ENCODE measurements at regions not wholly inside any gene's neighbourhood (a gene's known extent, or its start where the extent isn't known, plus 50 kb on each side); places are given as distances from the start of the nearest gene placed in this dataset.

GRCh38 chr10:117925369-117925768 is 121.4 kb downstream of the RAB11FIP2 start:
- TF ChIP-seq ZNF274 (IDR thresholded peaks at IDR 0.05; ENCODE audit: low read length), result no peak
- TF ChIP-seq ZNF274 (tag by site-specific recombination; IDR thresholded peaks at IDR 0.05; ENCODE audit: borderline replicate concordance), result no peak
- TF ChIP-seq ZNF23 (tag by site-specific recombination; IDR thresholded peaks at IDR 0.05; ENCODE audit: borderline replicate concordance), result no peak
- no peak for TF ChIP-seq CTCF (tag by site-specific recombination; IDR thresholded peaks at IDR 0.05)
- no peak for TF ChIP-seq ZNF404 (tag by site-specific recombination; IDR thresholded peaks at IDR 0.05)
- no peak for TF ChIP-seq REST (tag by site-specific recombination; IDR thresholded peaks at IDR 0.05)
- no peak for TF ChIP-seq ZNF670 (tag by site-specific recombination; IDR thresholded peaks at IDR 0.05; ENCODE audit: low read depth)
- TF ChIP-seq PRDM6 (tag by site-specific recombination; IDR thresholded peaks at IDR 0.05), result no peak
- no peak for TF ChIP-seq ZNF843 (tag by site-specific recombination; IDR thresholded peaks at IDR 0.05)
- no peak for TF ChIP-seq ZNF214 (tag by site-specific recombination; IDR thresholded peaks at IDR 0.05; ENCODE audit: borderline replicate concordance)
- no peak for TF ChIP-seq ZBTB11 (tag by site-specific recombination; conservative IDR thresholded peaks at IDR 0.05; ENCODE audit: low read depth)
- no peak for TF ChIP-seq MEIS1 (CRISPR knock-in tag; IDR thresholded peaks at IDR 0.05; ENCODE audit: borderline replicate concordance)
